ENCODE measurements at regions not wholly inside any gene's neighbourhood (a gene's known extent, or its start where the extent isn't known, plus 50 kb on each side); places are given as distances from the start of the nearest gene placed in this dataset.

DNA sequence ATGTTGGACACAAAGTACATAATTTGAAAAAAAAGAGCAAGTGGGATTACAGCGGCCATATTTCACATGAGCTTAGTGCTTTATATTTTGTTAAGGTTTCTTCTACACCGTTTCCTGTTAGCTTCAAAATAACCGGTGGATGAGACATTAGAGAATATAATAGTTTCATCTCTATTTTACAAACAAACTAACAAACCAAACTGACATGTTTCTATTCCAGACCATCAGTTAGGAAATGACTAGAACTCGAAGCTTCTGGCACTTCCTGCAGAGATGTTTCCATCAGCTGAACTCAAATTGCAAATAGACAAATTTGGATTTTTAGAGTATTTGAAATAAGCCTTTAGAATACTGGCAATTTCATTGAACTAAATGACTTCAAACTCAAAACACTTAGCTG lies 86.5 kb downstream of the MTRR start:
- no peaks in the 10 kb centered on the region for H3K36me3 ChIP-seq (ENCODE audit: control insufficient read depth, insufficient read depth, low read length)
- no peaks in the 10 kb centered on the region for H3K27me3 ChIP-seq (ENCODE audit: control insufficient read depth, insufficient read depth, low read length)
- H3K27ac ChIP-seq (ENCODE audit: low read depth, low read length) = no peak overlapping the region
- H3K4me1 ChIP-seq (ENCODE audit: control insufficient read depth, insufficient read depth, low read length) = no peaks in the 10 kb centered on the region
- no CpG with 5 or more reads among the region's 4 CpGs for WGBS (ENCODE audit: insufficient coverage)
- no peak overlapping the region for H3K4me3 ChIP-seq (ENCODE audit: low read depth, low read length)
- no peak for DNase-seq (ENCODE audit: low read depth in 4 of 6, low spot score in 6 of 6)
- no peaks in the 10 kb centered on the region for H3K9me3 ChIP-seq (ENCODE audit: control insufficient read depth, insufficient read depth, low read length)

DNA sequence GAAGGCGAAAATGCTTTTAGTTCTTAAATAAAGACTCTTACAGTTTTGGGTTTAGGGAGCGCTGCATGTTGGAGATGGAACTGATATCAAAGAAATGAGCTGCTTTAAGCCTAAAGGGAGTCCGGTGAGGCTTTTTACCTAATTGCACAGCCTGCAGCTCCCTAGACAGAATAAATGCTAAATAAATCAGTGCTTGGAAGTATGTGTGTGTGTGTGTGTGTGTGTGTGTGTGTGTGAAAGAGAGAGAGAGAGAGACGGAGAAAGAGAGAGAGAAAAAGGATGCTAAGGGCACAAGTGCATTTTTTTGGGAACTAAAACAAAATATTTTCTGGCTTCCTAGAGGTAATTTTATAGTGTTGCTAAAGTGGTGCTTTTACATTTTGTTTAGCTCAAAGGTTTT lies 88.4 kb downstream of the MTRR start:
- 62% methylated on average over 2 of the region's 4 CpGs for WGBS (ENCODE audit: insufficient coverage)

DNA sequence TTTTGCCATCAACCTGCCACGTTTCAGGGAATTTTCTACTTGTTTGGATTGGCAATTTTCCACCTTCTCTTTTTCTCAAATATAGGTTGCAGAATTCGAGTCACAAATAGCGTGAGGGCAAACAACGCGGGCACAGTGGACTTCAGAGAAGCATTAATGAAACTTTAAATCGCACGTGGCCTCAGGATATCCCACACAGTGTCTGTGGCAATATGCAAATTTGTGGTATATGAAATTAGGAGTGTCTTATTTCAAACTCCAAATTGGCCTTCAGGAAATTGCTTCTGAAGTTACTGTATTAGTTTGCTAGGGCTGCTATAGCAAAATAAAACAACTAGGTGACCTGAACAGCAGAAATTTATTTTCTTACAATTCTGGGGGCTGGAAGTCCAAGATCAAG lies 91.2 kb downstream of the MTRR start:
- Histone ChIP-seq H3K4me3 (ENCODE audit: low read depth, low read length) (no peak overlapping the region), H3K27ac (ENCODE audit: low read depth, low read length) (no peak overlapping the region), H3K4me1 (ENCODE audit: control insufficient read depth, insufficient read depth, low read length) (no peaks in the 10 kb centered on the region), H3K27me3 (ENCODE audit: control insufficient read depth, insufficient read depth, low read length) (no peaks in the 10 kb centered on the region), H3K36me3 (ENCODE audit: control insufficient read depth, insufficient read depth, low read length) (no peaks in the 10 kb centered on the region), H3K9me3 (ENCODE audit: control insufficient read depth, insufficient read depth, low read length) (no peaks in the 10 kb centered on the region)
- 92% methylated on average over 7 of the region's 7 CpGs for WGBS (ENCODE audit: insufficient coverage)
- DNase-seq (ENCODE audit: low read depth in 4 of 6, low spot score in 6 of 6) = no peak

More for the DNA sequence above, 88.4 kb downstream of the MTRR start:
- no peaks in the 10 kb centered on the region for H3K4me1 ChIP-seq (ENCODE audit: control insufficient read depth, insufficient read depth, low read length)
- no peaks in the 10 kb centered on the region for H3K9me3 ChIP-seq (ENCODE audit: control insufficient read depth, insufficient read depth, low read length)
- no peaks in the 10 kb centered on the region for H3K36me3 ChIP-seq (ENCODE audit: control insufficient read depth, insufficient read depth, low read length)
- no peak overlapping the region for H3K4me3 ChIP-seq (ENCODE audit: low read depth, low read length)
- H3K27ac ChIP-seq (ENCODE audit: low read depth, low read length) = no peak overlapping the region
- peak in 1 of 6 donors; percentile 31 for DNase-seq (ENCODE audit: low read depth in 4 of 6, low spot score in 6 of 6)
- H3K27me3 ChIP-seq (ENCODE audit: control insufficient read depth, insufficient read depth, low read length) = no peaks in the 10 kb centered on the region

DNA sequence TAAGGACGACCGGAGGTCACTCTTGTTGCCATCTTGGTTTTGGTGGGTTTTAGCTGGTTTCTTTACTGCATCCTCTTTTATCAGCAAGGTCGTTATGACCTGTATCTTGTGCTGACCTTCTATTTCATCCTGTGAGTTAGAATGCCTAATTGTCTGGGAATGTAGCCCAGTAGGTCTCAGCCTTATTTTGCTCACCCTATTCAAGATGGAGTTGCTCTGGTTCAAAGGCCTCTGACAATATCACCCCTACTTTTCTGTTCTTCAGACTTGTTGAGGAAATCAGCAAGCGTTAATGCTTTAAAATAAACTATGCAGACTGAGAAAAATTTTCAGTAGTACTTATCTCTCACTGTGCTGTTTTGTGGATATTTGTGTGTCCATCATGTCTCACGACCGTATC lies 92.6 kb downstream of the MTRR start:
- WGBS (ENCODE audit: insufficient coverage) = no CpG with 5 or more reads among the region's 6 CpGs
- Histone ChIP-seq H3K9me3 (ENCODE audit: control insufficient read depth, insufficient read depth, low read length) (no peaks in the 10 kb centered on the region), H3K36me3 (ENCODE audit: control insufficient read depth, insufficient read depth, low read length) (no peaks in the 10 kb centered on the region), H3K4me3 (ENCODE audit: low read depth, low read length) (no peak overlapping the region), H3K4me1 (ENCODE audit: control insufficient read depth, insufficient read depth, low read length) (no peaks in the 10 kb centered on the region), H3K27me3 (ENCODE audit: control insufficient read depth, insufficient read depth, low read length) (no peaks in the 10 kb centered on the region), H3K27ac (ENCODE audit: low read depth, low read length) (no peak overlapping the region)
- no peak for DNase-seq (ENCODE audit: low read depth in 4 of 6, low spot score in 6 of 6)

DNA sequence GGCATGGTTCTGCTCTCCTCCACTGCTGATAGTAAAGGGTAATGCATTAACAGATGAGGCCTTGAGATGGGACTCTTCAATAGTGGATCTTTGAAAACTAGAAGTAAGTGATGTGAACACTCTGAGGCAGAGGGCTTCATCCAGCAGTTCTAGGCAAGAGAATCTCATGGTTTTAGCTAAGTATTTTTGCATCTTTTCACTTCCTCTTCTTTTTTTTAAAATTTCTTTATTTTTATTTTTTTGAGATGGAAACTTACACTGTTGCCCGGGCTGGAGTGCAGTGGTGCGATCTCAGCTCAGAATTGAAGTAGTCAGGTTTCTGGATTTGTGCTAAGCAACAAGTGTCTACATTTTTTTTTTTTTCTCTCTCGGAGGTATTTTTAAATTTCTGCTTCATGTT lies 101.9 kb downstream of the MTRR start:
- DNase-seq (ENCODE audit: low read depth in 4 of 6, low spot score in 6 of 6) = no peak
- Histone ChIP-seq H3K27me3 (ENCODE audit: control insufficient read depth, insufficient read depth, low read length) (no peaks in the 10 kb centered on the region), H3K36me3 (ENCODE audit: control insufficient read depth, insufficient read depth, low read length) (no peaks in the 10 kb centered on the region), H3K4me1 (ENCODE audit: control insufficient read depth, insufficient read depth, low read length) (no peaks in the 10 kb centered on the region), H3K9me3 (ENCODE audit: control insufficient read depth, insufficient read depth, low read length) (no peaks in the 10 kb centered on the region), H3K4me3 (ENCODE audit: low read depth, low read length) (no peak overlapping the region), H3K27ac (ENCODE audit: low read depth, low read length) (no peak overlapping the region)
- no CpG with 5 or more reads among the region's 3 CpGs for WGBS (ENCODE audit: insufficient coverage)

DNA sequence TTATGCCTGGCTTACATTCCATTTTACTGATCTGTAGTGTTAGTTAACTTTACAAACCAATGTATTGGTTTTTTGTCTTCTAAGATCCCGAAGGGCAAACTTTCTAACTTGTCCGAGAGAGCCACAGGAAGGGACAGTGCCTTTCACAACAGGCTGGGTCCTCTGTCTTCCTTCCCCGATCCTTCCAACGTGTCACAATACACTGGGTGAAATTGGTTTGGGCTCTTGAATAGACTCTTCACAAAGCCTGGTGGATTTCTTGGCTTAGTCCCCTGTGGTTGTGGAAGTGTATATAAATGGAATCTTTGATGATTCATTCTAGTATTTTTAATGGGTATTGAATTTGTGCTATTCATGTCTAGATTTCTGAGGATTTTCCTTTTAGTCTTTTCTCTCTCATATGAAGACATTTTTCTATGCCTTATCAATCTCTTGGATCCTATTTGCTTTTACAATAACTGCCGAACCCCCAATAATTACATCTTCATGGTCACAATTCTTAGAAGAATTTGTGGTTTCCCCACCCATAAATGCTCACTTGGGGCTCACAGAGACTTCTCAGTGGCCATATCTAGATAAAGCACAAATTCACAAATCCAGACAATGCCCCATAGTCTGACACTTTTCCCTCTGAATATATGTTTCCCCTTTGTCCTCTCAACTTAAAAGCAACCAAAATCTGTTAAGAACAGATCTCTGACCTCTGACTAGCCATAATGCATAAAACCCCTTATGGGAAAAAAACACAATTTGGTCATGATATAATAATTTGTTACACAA lies 107.7 kb downstream of the MTRR start:
- H3K9me3 ChIP-seq (ENCODE audit: control insufficient read depth, insufficient read depth, low read length) = no peaks in the 10 kb centered on the region
- no peaks in the 10 kb centered on the region for H3K27me3 ChIP-seq (ENCODE audit: control insufficient read depth, insufficient read depth, low read length)
- no peak for DNase-seq (ENCODE audit: low read depth in 4 of 6, low spot score in 6 of 6)
- 64% methylated on average over 1 of the region's 5 CpGs for WGBS (ENCODE audit: insufficient coverage)
- H3K4me3 ChIP-seq (ENCODE audit: low read depth, low read length) = no peak overlapping the region
- H3K27ac ChIP-seq (ENCODE audit: low read depth, low read length) = no peak overlapping the region
- no peaks in the 10 kb centered on the region for H3K4me1 ChIP-seq (ENCODE audit: control insufficient read depth, insufficient read depth, low read length)
- H3K36me3 ChIP-seq (ENCODE audit: control insufficient read depth, insufficient read depth, low read length) = no peaks in the 10 kb centered on the region

DNA sequence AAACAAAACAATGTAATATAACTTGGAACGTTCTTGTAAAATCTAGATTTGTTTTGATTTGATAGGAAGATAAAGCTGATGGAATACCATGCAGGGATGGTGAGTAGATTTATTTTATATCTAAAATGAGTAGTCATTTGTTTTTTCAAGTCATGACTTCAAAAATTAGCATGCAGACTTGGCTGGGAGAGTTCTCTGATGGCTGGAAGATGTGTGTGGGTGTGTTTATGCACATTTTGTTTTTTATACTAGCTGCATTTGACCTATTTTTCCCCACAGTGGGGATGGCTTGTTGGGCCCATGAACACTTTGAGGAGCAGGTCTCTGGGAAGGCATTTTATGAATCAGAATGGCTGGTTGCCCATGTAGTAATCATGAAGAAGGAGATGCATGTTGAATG lies 109.2 kb downstream of the MTRR start:
- Histone ChIP-seq H3K27ac (ENCODE audit: low read depth, low read length) (no peak overlapping the region), H3K27me3 (ENCODE audit: control insufficient read depth, insufficient read depth, low read length) (no peaks in the 10 kb centered on the region), H3K36me3 (ENCODE audit: control insufficient read depth, insufficient read depth, low read length) (no peaks in the 10 kb centered on the region), H3K4me1 (ENCODE audit: control insufficient read depth, insufficient read depth, low read length) (no peaks in the 10 kb centered on the region), H3K4me3 (ENCODE audit: low read depth, low read length) (no peak overlapping the region), H3K9me3 (ENCODE audit: control insufficient read depth, insufficient read depth, low read length) (no peaks in the 10 kb centered on the region)
- DNase-seq (ENCODE audit: low read depth in 4 of 6, low spot score in 6 of 6) = no peak
- WGBS (ENCODE audit: insufficient coverage) = no CpG with 5 or more reads among the region's 1 CpG

DNA sequence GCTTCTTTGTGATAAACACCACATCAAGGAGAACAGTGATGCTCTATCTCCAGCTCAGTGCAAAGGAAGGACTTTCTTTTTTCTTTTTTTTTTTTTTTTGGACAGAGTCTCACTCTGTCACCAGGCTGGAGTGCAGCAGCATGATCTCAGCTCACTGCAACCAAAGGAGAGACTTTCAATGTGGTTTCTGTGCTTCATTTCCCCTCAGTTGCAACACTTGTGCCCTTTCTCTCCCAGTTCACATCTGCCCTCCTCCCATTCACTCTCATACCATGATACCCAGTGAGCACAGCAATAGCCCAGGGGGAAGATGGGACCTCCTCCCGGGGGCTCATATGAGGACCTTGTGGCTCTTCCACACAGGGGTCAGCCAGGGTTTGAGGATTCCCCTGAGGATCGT lies 110.0 kb downstream of the MTRR start:
- 100% methylated on average over 1 of the region's 2 CpGs for WGBS (ENCODE audit: insufficient coverage)

DNA sequence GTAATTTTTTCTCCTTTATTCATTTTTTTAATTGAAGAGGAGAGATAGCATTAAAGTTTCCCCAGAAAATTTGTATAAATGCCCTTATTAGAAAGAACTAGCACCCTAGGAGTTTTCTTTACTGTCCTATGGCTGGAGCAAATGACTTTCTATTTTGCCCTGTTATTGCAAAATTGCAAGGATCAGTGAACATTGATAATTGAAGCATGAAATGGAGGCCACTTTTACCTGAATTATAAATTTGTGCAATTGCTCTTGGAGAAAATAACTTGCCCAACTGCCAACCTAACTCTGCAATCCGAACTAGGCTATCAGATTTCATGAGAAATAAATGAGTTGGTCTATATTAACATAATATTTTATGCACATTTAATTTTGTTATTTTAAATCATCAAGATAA lies 111.9 kb downstream of the MTRR start:
- H3K9me3 ChIP-seq (ENCODE audit: control insufficient read depth, insufficient read depth, low read length) = no peaks in the 10 kb centered on the region
- no peak for DNase-seq (ENCODE audit: low read depth in 4 of 6, low spot score in 6 of 6)
- no CpG with 5 or more reads among the region's 1 CpG for WGBS (ENCODE audit: insufficient coverage)
- no peak overlapping the region for H3K27ac ChIP-seq (ENCODE audit: low read depth, low read length)
- H3K27me3 ChIP-seq (ENCODE audit: control insufficient read depth, insufficient read depth, low read length) = no peaks in the 10 kb centered on the region
- no peak overlapping the region for H3K4me3 ChIP-seq (ENCODE audit: low read depth, low read length)
- H3K36me3 ChIP-seq (ENCODE audit: control insufficient read depth, insufficient read depth, low read length) = no peaks in the 10 kb centered on the region
- H3K4me1 ChIP-seq (ENCODE audit: control insufficient read depth, insufficient read depth, low read length) = no peaks in the 10 kb centered on the region

More for the DNA sequence above, 110.0 kb downstream of the MTRR start:
- H3K27me3 ChIP-seq (ENCODE audit: control insufficient read depth, insufficient read depth, low read length) = no peaks in the 10 kb centered on the region
- H3K4me1 ChIP-seq (ENCODE audit: control insufficient read depth, insufficient read depth, low read length) = no peaks in the 10 kb centered on the region
- no peak for DNase-seq (ENCODE audit: low read depth in 4 of 6, low spot score in 6 of 6)
- no peaks in the 10 kb centered on the region for H3K36me3 ChIP-seq (ENCODE audit: control insufficient read depth, insufficient read depth, low read length)
- H3K27ac ChIP-seq (ENCODE audit: low read depth, low read length) = no peak overlapping the region
- no peaks in the 10 kb centered on the region for H3K9me3 ChIP-seq (ENCODE audit: control insufficient read depth, insufficient read depth, low read length)
- no peak overlapping the region for H3K4me3 ChIP-seq (ENCODE audit: low read depth, low read length)

DNA sequence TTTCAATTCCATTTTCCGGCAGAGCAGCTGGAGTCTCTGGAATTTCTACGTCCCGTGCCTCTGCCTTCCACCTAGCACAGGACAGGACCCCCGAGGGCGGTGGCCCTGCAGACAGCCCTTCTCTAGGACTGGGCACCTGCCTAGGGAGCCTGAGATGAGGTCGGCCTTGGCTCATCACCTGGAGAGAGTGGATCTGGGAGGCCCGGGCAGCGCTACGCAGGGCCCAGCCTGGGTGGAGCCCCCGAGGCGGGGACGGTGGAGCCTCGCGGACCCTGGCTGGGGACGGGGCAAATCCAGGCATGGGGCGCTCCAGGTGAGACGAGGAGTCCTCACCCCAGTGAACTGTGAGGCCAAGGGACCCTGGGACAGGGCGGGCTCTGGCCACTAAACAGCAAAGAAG lies 114.5 kb downstream of the MTRR start:
- no peaks in the 10 kb centered on the region for H3K27me3 ChIP-seq (ENCODE audit: control insufficient read depth, insufficient read depth, low read length)
- no peak for DNase-seq (ENCODE audit: low read depth in 4 of 6, low spot score in 6 of 6)
- H3K4me3 ChIP-seq (ENCODE audit: low read depth, low read length) = no peak overlapping the region
- WGBS (ENCODE audit: insufficient coverage) = 94% methylated on average over 18 of the region's 18 CpGs
- no peak overlapping the region for H3K27ac ChIP-seq (ENCODE audit: low read depth, low read length)
- no peaks in the 10 kb centered on the region for H3K36me3 ChIP-seq (ENCODE audit: control insufficient read depth, insufficient read depth, low read length)
- no peaks in the 10 kb centered on the region for H3K4me1 ChIP-seq (ENCODE audit: control insufficient read depth, insufficient read depth, low read length)
- no peaks in the 10 kb centered on the region for H3K9me3 ChIP-seq (ENCODE audit: control insufficient read depth, insufficient read depth, low read length)

All from spinal cord (tissue), 9 donors.